ENCODE measurements at regions not wholly inside any gene's neighbourhood (a gene's known extent, or its start where the extent isn't known, plus 50 kb on each side); places are given as distances from the start of the nearest gene placed in this dataset.

- no peaks in the 10 kb centered on the region for H3K36me3 ChIP-seq (ENCODE audit: control insufficient read depth, insufficient read depth, low read length)
- no peaks in the 10 kb centered on the region for H3K9me3 ChIP-seq (ENCODE audit: control insufficient read depth, insufficient read depth, low read depth, low read length)
- in situ Hi-C loops (cut with HindIII; ENCODE audit: low pct_unique_long_range_greater_than_20kb, low sequenced_read_pairs) (no loop called here), intact Hi-C loops (cut with micrococcal nuclease; ENCODE audit: unreplicated experiment) (no loop called here)
- ChIA-PET POLR2A (no interaction called here), CTCF (no interaction called here)
- no peak for ATAC-seq
- H3K27me3 ChIP-seq (ENCODE audit: control insufficient read depth, insufficient read depth, low read length) = no peaks in the 10 kb centered on the region
- H3K4me3 ChIP-seq (ENCODE audit: low read depth in 2 of 2, low read length in 2 of 2) = no peak overlapping the region
- H3K27ac ChIP-seq (ENCODE audit: low read length) = no peak overlapping the region
- DNase-seq (ENCODE audit: low read depth, low spot score) = no peak
- BruUV-seq (replicated peaks) = no TSS peak
- no peaks in the 10 kb centered on the region for H3K4me1 ChIP-seq (ENCODE audit: control insufficient read depth, insufficient read depth, low read length)
- TF ChIP-seq REST (IDR thresholded peaks at IDR 0.05; ENCODE audit: insufficient read depth in 1 of 2, low read depth in 2 of 2, low read length in 1 of 2) (no peak), POLR2AphosphoS5 (IDR thresholded peaks at IDR 0.05; ENCODE audit: low read depth, low read length) (no peak), CTCF (IDR thresholded peaks at IDR 0.05) (no peak), SIN3A (IDR thresholded peaks at IDR 0.05; ENCODE audit: borderline replicate concordance, insufficient read depth, low read depth, low read length) (no peak), TCF7L2 (IDR thresholded peaks at IDR 0.05; ENCODE audit: low read depth, low read length) (no peak)
These were observed 239.3 kb downstream of the HAUS1 start for GRCh38 chr18:46343456-46343855.

GRCh38 chr18:46343931-46344372 is 239.8 kb downstream of the HAUS1 start:
- TF ChIP-seq TCF7L2 (IDR thresholded peaks at IDR 0.05; ENCODE audit: low read depth, low read length) (no peak), POLR2AphosphoS5 (IDR thresholded peaks at IDR 0.05; ENCODE audit: low read depth, low read length) (no peak), SIN3A (IDR thresholded peaks at IDR 0.05; ENCODE audit: borderline replicate concordance, insufficient read depth, low read depth, low read length) (no peak), CTCF (IDR thresholded peaks at IDR 0.05) (no peak), REST (IDR thresholded peaks at IDR 0.05; ENCODE audit: insufficient read depth in 1 of 2, low read depth in 2 of 2, low read length in 1 of 2) (no peak)
- ChIA-PET POLR2A (no interaction called here), CTCF (no interaction called here)
- intact Hi-C loops (cut with micrococcal nuclease; ENCODE audit: unreplicated experiment) (no loop called here), in situ Hi-C loops (cut with HindIII; ENCODE audit: low pct_unique_long_range_greater_than_20kb, low sequenced_read_pairs) (no loop called here)
- BruUV-seq (replicated peaks) = no TSS peak
- Histone ChIP-seq H3K27me3 (ENCODE audit: control insufficient read depth, insufficient read depth, low read length) (no peaks in the 10 kb centered on the region), H3K36me3 (ENCODE audit: control insufficient read depth, insufficient read depth, low read length) (no peaks in the 10 kb centered on the region), H3K9me3 (ENCODE audit: control insufficient read depth, insufficient read depth, low read depth, low read length) (no peaks in the 10 kb centered on the region), H3K27ac (ENCODE audit: low read length) (no peak overlapping the region), H3K4me1 (ENCODE audit: control insufficient read depth, insufficient read depth, low read length) (no peaks in the 10 kb centered on the region), H3K4me3 (ENCODE audit: low read depth in 2 of 2, low read length in 2 of 2) (no peak overlapping the region)
- DNase-seq (ENCODE audit: low read depth, low spot score) (no peak), ATAC-seq (no peak)

Data from Panc1 (cell line).